ENCODE measurements at regions not wholly inside any gene's neighbourhood (a gene's known extent, or its start where the extent isn't known, plus 50 kb on each side); places are given as distances from the start of the nearest gene placed in this dataset.

GRCh38 chr14:30179381-30180130 is 251.9 kb upstream of the PRKD1 start:
- DNase-seq (ENCODE audit: low read depth, low spot score) = peak; percentile 43
- in situ Hi-C loops (cut with HindIII; ENCODE audit: low sequenced_read_pairs) = no loop called here

DNA sequence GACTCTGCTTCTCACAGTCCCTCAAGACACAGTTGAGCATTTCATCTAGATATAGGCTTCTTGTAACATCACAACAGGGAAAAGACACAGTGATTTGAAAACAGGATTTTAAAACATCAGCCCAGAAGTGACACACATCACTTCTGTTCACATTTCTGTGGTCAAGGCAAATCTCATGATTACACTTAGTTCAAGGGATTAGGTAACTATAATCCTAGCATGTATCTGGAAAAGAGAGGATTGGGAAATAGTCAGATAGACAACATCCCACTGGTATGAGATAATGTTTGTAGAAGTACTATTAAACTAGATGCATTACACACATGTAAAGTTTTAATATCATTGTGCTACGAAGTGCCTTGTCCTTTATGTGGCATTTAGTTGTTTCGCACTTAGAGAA is 252.6 kb upstream of the PRKD1 start:
- DNase-seq (ENCODE audit: low read depth, low spot score) = peak; percentile 19
- TF ChIP-seq CTCF (IDR thresholded peaks at IDR 0.05; ENCODE audit: low read depth, low read length) = no peak
- H3K4me3 ChIP-seq (ENCODE audit: low read depth, low read length) = no peak overlapping the region
- in situ Hi-C loops (cut with HindIII; ENCODE audit: low sequenced_read_pairs) = no loop called here

More at GRCh38 chr14:30179381-30180130, 251.9 kb upstream of the PRKD1 start:
- TF ChIP-seq CTCF (IDR thresholded peaks at IDR 0.05; ENCODE audit: low read depth, low read length) = no peak
- H3K4me3 ChIP-seq (ENCODE audit: low read depth, low read length) = no peak overlapping the region

DNA sequence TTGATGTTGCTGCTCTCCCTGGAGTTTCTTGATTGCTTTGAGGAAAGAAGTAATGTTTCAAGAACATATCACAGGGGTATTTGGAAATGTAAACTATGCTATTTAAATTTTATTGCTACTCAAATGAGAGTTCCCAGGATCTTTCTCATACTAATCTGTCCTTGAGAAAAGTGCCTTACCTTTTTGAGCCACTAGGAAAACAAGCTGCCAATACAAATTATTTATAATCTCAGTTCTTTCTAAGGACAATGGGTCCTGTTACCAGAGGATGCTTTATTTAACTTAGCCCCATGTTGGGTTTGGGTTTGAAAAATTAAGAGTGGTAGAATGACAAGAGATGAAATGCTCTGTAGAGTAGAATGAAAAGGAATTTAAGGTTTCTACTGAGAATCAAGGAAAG is 258.2 kb upstream of the PRKD1 start:
- in situ Hi-C loops (cut with HindIII; ENCODE audit: low sequenced_read_pairs) = no loop called here
- DNase-seq (ENCODE audit: low read depth, low spot score) = no peak
- H3K4me3 ChIP-seq (ENCODE audit: low read depth, low read length) = no peak overlapping the region
- peak; percentile 10 for TF ChIP-seq CTCF (IDR thresholded peaks at IDR 0.05; ENCODE audit: low read depth, low read length)

DNA sequence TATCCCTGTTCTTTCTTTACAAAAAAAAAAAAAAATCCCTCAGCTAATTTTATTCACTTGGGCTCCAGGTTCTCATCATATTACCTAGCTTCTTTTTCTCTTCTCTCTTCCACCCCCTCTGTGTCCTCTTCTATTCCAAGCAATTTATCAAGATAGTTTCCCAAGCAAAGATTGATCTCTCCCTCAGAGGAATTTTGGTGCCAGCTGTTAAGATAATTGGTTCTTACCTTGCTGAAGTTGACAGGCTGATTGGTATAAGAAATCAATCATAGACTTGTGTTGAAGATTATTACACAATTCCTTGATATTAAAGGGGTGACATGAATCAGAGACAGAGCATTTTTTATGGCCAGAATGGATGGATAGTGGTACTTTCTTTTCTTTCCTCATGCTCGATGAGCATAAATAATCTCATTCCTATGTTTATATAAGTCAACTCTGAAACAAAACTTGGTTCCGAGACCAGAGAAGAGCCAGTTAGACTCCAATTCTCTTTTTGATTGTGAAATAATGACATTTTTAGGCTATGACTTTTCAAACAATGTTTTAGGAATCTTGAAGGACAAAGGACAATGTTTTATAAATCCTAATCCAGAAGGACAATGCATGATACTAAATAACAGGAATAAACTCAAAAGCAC is 264.1 kb upstream of the PRKD1 start:
- in situ Hi-C loops (cut with HindIII; ENCODE audit: low sequenced_read_pairs) = no loop called here
- no peak for DNase-seq (ENCODE audit: low read depth, low spot score)
- no peak for TF ChIP-seq CTCF (IDR thresholded peaks at IDR 0.05; ENCODE audit: low read depth, low read length)
- no peak overlapping the region for H3K4me3 ChIP-seq (ENCODE audit: low read depth, low read length)

DNA sequence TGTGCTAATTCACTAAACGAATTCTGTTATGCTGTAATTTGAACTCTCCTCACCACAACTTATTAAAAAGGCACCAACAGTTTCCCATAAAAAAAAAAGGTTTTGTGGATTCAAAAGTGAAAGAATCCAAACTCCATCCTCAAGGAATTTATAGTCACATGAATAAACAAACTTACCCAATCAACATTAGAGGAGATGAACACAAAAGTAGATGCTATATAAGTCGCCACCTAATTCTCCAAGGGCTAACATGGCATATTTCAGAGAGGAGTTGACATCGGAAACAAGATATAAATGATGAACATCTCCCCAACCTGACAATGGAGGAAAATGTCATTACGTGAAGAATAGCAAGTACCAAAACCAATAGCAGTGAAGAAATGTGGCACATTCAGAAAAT is 265.5 kb upstream of the PRKD1 start:
- in situ Hi-C loops (cut with HindIII; ENCODE audit: low sequenced_read_pairs) = no loop called here
- TF ChIP-seq CTCF (IDR thresholded peaks at IDR 0.05; ENCODE audit: low read depth, low read length) = no peak
- H3K4me3 ChIP-seq (ENCODE audit: low read depth, low read length) = no peak overlapping the region
- no peak for DNase-seq (ENCODE audit: low read depth, low spot score)

- no peak for TF ChIP-seq CTCF (IDR thresholded peaks at IDR 0.05; ENCODE audit: low read depth, low read length)
- H3K4me3 ChIP-seq (ENCODE audit: low read depth, low read length) = no peak overlapping the region
- peak; percentile 71 for DNase-seq (ENCODE audit: low read depth, low spot score)
- in situ Hi-C loops (cut with HindIII; ENCODE audit: low sequenced_read_pairs) = no loop called here
Measured at GRCh38 chr14:30193845-30194501, 266.3 kb upstream of the PRKD1 start.

Measured in astrocyte of the spinal cord (primary cell).